SK-N-SH (cell line): ENCODE measurements at regions not wholly inside any gene's neighbourhood (a gene's known extent, or its start where the extent isn't known, plus 50 kb on each side); places are given as distances from the start of the nearest gene placed in this dataset.

Source experiments
- EZH2phosphoT487 ChIP-seq: fragments of 200-600 bp; sonication (generic); IDR thresholded peaks from 2 replicates; pipeline ENCODE4 v1.6.1; 2017; ENCODE audit warnings: low read depth, mixed run types, mild to moderate bottlenecking, antibody characterized with exemption, moderate library complexity, borderline replicate concordance
- TF ChIP-seq, protein P1 (sequence below): fragments of 200-600 bp; sonication (generic); IDR thresholded peaks from 2 replicates; pipeline ENCODE4 v1.6.1; 2017; ENCODE audit warnings: antibody characterized with exemption, mild to moderate bottlenecking, moderate library complexity
- TF ChIP-seq, protein P2 (sequence below): IDR thresholded peaks from 2 replicates; pipeline ENCODE4 v1.4.0; 2012; ENCODE audit warnings: low read depth

DNA sequence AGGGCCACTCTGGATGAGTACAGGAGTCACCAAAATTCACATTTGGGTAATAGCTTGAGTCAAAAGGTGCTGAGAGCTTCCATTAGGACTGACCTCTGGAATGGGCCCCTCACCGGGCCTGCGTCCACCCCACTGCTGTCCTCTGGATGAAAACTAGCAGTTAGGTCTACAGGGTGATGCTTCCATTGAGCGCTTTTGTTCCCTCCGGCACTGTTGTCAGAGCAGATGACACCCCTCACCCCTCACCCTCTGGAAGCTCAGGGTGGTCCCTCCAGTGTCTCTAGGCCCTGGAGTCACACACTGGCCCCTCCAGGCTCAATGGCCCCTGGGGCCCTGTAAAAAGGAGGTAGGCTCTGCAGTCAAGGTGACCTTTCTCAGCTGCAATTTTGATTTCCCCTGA is 187.8 kb upstream of the GPR12 start:
- TF ChIP-seq, protein P1, sequence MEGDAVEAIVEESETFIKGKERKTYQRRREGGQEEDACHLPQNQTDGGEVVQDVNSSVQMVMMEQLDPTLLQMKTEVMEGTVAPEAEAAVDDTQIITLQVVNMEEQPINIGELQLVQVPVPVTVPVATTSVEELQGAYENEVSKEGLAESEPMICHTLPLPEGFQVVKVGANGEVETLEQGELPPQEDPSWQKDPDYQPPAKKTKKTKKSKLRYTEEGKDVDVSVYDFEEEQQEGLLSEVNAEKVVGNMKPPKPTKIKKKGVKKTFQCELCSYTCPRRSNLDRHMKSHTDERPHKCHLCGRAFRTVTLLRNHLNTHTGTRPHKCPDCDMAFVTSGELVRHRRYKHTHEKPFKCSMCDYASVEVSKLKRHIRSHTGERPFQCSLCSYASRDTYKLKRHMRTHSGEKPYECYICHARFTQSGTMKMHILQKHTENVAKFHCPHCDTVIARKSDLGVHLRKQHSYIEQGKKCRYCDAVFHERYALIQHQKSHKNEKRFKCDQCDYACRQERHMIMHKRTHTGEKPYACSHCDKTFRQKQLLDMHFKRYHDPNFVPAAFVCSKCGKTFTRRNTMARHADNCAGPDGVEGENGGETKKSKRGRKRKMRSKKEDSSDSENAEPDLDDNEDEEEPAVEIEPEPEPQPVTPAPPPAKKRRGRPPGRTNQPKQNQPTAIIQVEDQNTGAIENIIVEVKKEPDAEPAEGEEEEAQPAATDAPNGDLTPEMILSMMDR = no peak
- no peak for TF ChIP-seq EZH2phosphoT487
- TF ChIP-seq, protein P2, sequence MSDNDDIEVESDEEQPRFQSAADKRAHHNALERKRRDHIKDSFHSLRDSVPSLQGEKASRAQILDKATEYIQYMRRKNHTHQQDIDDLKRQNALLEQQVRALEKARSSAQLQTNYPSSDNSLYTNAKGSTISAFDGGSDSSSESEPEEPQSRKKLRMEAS = no peak
